K562 (cell line): ENCODE measurements at regions not wholly inside any gene's neighbourhood (a gene's known extent, or its start where the extent isn't known, plus 50 kb on each side); places are given as distances from the start of the nearest gene placed in this dataset.

Experiments
- CC2D1A ChIP-seq: fragments of 450-650 bp; IDR thresholded peaks from 2 replicates; pipeline ENCODE4 v1.6.1; 2017; ENCODE audit warnings: mild to moderate bottlenecking
- CEBPB ChIP-seq: fragments of 450-650 bp; IDR thresholded peaks from 2 replicates; pipeline ENCODE4 v1.6.1; 2016; ENCODE audit warnings: missing genetic modification characterization, missing compliant biosample characterization
- FOXM1 ChIP-seq, 2 experiments: fragments of 450-650 bp in 1 of 2; sonication (generic) in 1 of 2; formaldehyde crosslinking in 1 of 2; IDR thresholded peaks; 2 replicates each; pipeline versions ENCODE4 v1.6.1 to v1.9.0; 2017 to 2022; ENCODE audit warnings: low read depth in 2 of 2, mild to moderate bottlenecking in 2 of 2, missing genetic modification reagents in 1 of 2, moderate library complexity in 1 of 2
- TF ChIP-seq, protein P1 (sequence below): sonication (generic); formaldehyde crosslinking; IDR thresholded peaks from 2 replicates; pipeline ENCODE4 v1.5.0; 2020; ENCODE audit warnings: missing genetic modification reagents
- TF ChIP-seq, protein P2 (sequence below), 2 experiments: fragments of 450-650 bp in 1 of 2; sonication (generic) in 1 of 2; formaldehyde crosslinking in 1 of 2; IDR thresholded peaks in 1 of 2; conservative IDR thresholded peaks in 1 of 2; 2 replicates each; pipeline versions ENCODE4 v1.6.1 to v1.8.1; 2016 to 2023; ENCODE audit warnings: mild to moderate bottlenecking in 2 of 2, moderate library complexity in 2 of 2, inconsistent platforms in 1 of 2, missing genetic modification reagents in 1 of 2
- TF ChIP-seq, protein P3 (sequence below), 3 experiments: IDR thresholded peaks in 2 of 3; conservative IDR thresholded peaks in 1 of 3; 2 replicates each; pipeline ENCODE4 v1.5.1; 2011 to 2012; ENCODE audit warnings: low read length in 3 of 3, mild to moderate bottlenecking in 3 of 3, control low read depth in 2 of 3, improper control_type of control experiment in 1 of 3, inconsistent platforms in 1 of 3, low read depth in 1 of 3, mixed read lengths in 1 of 3, moderate library complexity in 1 of 3; ENCODE audit not compliant: insufficient read depth in 2 of 3

DNA sequence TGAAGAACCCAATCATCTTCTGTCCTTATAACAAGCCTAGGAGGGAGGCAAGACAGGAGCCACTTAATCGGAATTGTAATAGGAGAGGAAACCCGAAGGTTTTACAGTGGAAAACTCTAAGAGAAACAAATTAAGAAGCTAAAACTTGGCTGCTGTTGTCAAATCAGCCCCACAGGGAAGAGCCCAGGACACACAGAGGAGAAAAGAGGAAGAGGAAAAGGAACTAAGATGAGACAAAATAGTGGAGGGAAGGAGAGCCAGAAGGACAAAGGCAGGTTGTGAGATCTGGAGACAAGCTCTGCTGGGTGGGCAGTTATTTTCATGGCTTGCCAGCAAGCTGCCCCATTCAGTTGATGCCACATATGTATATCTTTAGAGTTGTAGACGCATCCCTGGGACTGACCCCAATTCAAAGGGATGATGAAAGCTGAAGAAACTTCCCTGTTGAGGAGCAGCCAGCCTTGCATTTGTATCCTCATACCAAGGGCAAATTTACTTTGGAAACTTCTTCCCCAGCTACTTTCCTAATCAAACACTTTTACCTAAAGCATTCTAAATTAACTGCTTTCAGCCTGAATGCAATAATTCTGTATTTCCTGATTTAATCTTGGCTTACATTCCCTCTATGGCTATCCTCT is 499.8 kb upstream of the MEIS1 start:
- TF ChIP-seq, protein P1, sequence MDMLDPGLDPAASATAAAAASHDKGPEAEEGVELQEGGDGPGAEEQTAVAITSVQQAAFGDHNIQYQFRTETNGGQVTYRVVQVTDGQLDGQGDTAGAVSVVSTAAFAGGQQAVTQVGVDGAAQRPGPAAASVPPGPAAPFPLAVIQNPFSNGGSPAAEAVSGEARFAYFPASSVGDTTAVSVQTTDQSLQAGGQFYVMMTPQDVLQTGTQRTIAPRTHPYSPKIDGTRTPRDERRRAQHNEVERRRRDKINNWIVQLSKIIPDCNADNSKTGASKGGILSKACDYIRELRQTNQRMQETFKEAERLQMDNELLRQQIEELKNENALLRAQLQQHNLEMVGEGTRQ (CRISPR knock-in tag), result no peak
- TF ChIP-seq CC2D1A (no peak), FOXM1 (IDR thresholded peaks at IDR 0.05; ENCODE audit: low read depth) (no peak), FOXM1 (CRISPR knock-in tag; IDR thresholded peaks at IDR 0.05; ENCODE audit: low read depth) (no peak), CEBPB (tag) (no peak)
- TF ChIP-seq, protein P2, sequence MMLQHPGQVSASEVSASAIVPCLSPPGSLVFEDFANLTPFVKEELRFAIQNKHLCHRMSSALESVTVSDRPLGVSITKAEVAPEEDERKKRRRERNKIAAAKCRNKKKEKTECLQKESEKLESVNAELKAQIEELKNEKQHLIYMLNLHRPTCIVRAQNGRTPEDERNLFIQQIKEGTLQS (IDR thresholded peaks at IDR 0.05), result no peak
- TF ChIP-seq, protein P2 (CRISPR knock-in tag; conservative IDR thresholded peaks at IDR 0.05), result no peak
- TF ChIP-seq, protein P3, sequence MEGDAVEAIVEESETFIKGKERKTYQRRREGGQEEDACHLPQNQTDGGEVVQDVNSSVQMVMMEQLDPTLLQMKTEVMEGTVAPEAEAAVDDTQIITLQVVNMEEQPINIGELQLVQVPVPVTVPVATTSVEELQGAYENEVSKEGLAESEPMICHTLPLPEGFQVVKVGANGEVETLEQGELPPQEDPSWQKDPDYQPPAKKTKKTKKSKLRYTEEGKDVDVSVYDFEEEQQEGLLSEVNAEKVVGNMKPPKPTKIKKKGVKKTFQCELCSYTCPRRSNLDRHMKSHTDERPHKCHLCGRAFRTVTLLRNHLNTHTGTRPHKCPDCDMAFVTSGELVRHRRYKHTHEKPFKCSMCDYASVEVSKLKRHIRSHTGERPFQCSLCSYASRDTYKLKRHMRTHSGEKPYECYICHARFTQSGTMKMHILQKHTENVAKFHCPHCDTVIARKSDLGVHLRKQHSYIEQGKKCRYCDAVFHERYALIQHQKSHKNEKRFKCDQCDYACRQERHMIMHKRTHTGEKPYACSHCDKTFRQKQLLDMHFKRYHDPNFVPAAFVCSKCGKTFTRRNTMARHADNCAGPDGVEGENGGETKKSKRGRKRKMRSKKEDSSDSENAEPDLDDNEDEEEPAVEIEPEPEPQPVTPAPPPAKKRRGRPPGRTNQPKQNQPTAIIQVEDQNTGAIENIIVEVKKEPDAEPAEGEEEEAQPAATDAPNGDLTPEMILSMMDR (IDR thresholded peaks at IDR 0.05 in 2 of 3, conservative IDR thresholded peaks at IDR 0.05 in 1 of 3; ENCODE audit: insufficient read depth in 2 of 3, low read depth in 1 of 3, low read length in 3 of 3), result no peak
